H9 (cell line): ENCODE measurements at regions not wholly inside any gene's neighbourhood (a gene's known extent, or its start where the extent isn't known, plus 50 kb on each side); places are given as distances from the start of the nearest gene placed in this dataset.

Experiments used
- DNase-seq: peaks from one replicate; pipeline ENCODE4 v3.0.0-alpha.2; 2017
- H2AFZ ChIP-seq: one replicate; pipeline ENCODE4 v1.6.1; 2013; ENCODE audit warnings: mild to moderate bottlenecking, low read length, control low read depth, moderate library complexity
- H2AK5ac ChIP-seq: 2 replicates; pipeline ENCODE4 v1.6.1; 2013; ENCODE audit warnings: low read length, control low read depth, mixed read lengths; ENCODE audit not compliant: insufficient read length
- H2BK120ac ChIP-seq: one replicate; pipeline ENCODE4 v1.6.1; 2013; ENCODE audit warnings: low read depth, mild to moderate bottlenecking, low read length, control low read depth, inconsistent platforms; ENCODE audit not compliant: poor library complexity, severe bottlenecking
- H2BK12ac ChIP-seq: 2 replicates; pipeline ENCODE4 v1.6.1; 2013; ENCODE audit warnings: low read length, control low read depth, mixed read lengths, low read depth; ENCODE audit not compliant: insufficient read length
- H2BK15ac ChIP-seq: 2 replicates; pipeline ENCODE4 v1.6.1; 2013; ENCODE audit warnings: low read depth, low read length, control low read depth
- H2BK20ac ChIP-seq: one replicate; pipeline ENCODE4 v1.6.1; 2013; ENCODE audit warnings: low read depth, mild to moderate bottlenecking, low read length, control low read depth, inconsistent platforms; ENCODE audit not compliant: poor library complexity, severe bottlenecking
- H2BK5ac ChIP-seq: 2 replicates; pipeline ENCODE4 v1.6.1; 2013; ENCODE audit warnings: low read length, control low read depth, mixed read lengths; ENCODE audit not compliant: insufficient read length
- H3K14ac ChIP-seq: 2 replicates; pipeline ENCODE4 v1.6.1; 2013; ENCODE audit warnings: low read length, control low read depth; ENCODE audit not compliant: insufficient read depth
- H3K18ac ChIP-seq: 2 replicates; pipeline ENCODE4 v1.6.1; 2013; ENCODE audit warnings: low read depth, mild to moderate bottlenecking, mixed read lengths, low read length, control low read depth; ENCODE audit not compliant: insufficient read length
- H3K23ac ChIP-seq: 2 replicates; pipeline ENCODE4 v1.6.1; 2013; ENCODE audit warnings: low read length, control low read depth, mixed read lengths, low read depth; ENCODE audit not compliant: insufficient read length
- H3K23me2 ChIP-seq: 2 replicates; pipeline ENCODE4 v1.6.1; 2013; ENCODE audit warnings: low read depth, mild to moderate bottlenecking, mixed read lengths, low read length, control low read depth; ENCODE audit not compliant: insufficient read length, poor library complexity, severe bottlenecking
- H3K27ac ChIP-seq: 2 replicates; pipeline ENCODE4 v1.5.1; 2013; ENCODE audit warnings: low read length, control low read depth, mixed read lengths, low read depth; ENCODE audit not compliant: insufficient read length
- H3K27me3 ChIP-seq: 2 replicates; pipeline ENCODE4 v1.6.1; 2013; ENCODE audit warnings: low read length, control low read depth, inconsistent platforms; ENCODE audit not compliant: insufficient read depth
- H3K4ac ChIP-seq: 2 replicates; pipeline ENCODE4 v1.6.1; 2013; ENCODE audit warnings: low read depth, mild to moderate bottlenecking, control low read depth, inconsistent platforms, low read length, moderate library complexity
- H3K4me1 ChIP-seq: 2 replicates; pipeline ENCODE4 v1.6.1; 2013; ENCODE audit warnings: low read length, control low read depth, inconsistent platforms; ENCODE audit not compliant: insufficient read depth
- H3K4me2 ChIP-seq: 2 replicates; pipeline ENCODE4 v1.6.1; 2013; ENCODE audit warnings: low read length, control low read depth, mixed read lengths; ENCODE audit not compliant: insufficient read length, insufficient read depth
- H3K56ac ChIP-seq: 2 replicates; pipeline ENCODE4 v1.6.1; 2013; ENCODE audit warnings: low read depth, mild to moderate bottlenecking, mixed read lengths, low read length, control low read depth; ENCODE audit not compliant: insufficient read length
- H3K79me1 ChIP-seq: 2 replicates; pipeline ENCODE4 v1.6.1; 2013; ENCODE audit warnings: low read depth, mild to moderate bottlenecking, moderate library complexity, low read length, control low read depth, inconsistent platforms; ENCODE audit not compliant: insufficient read depth, poor library complexity, severe bottlenecking
- H3K79me2 ChIP-seq: 2 replicates; pipeline ENCODE4 v1.6.1; 2013; ENCODE audit warnings: low read length, control low read depth, inconsistent platforms; ENCODE audit not compliant: insufficient read depth
- H3K9ac ChIP-seq: 2 replicates; pipeline ENCODE4 v1.6.1; 2013; ENCODE audit warnings: low read length, control low read depth, mixed read lengths; ENCODE audit not compliant: insufficient read length; ENCODE audit errors: extremely low read depth
- H3K9me3 ChIP-seq: one replicate; pipeline ENCODE4 v1.6.1; 2013; ENCODE audit warnings: low read depth, low read length, inconsistent platforms; ENCODE audit not compliant: control insufficient read depth
- H3T11ph ChIP-seq: one replicate; pipeline ENCODE4 v1.6.1; 2013; ENCODE audit warnings: mild to moderate bottlenecking, low read length, control low read depth, inconsistent platforms
- H4K20me1 ChIP-seq: one replicate; pipeline ENCODE4 v1.6.1; 2013; ENCODE audit not compliant: control insufficient read depth, insufficient read length, insufficient read depth
- H4K5ac ChIP-seq: 2 replicates; pipeline ENCODE4 v1.6.1; 2013; ENCODE audit warnings: low read depth, mild to moderate bottlenecking, mixed read lengths, low read length, control low read depth; ENCODE audit not compliant: insufficient read length
- H4K8ac ChIP-seq: replicated peaks from 2 replicates; pipeline ENCODE4 v1.6.1; 2013; ENCODE audit warnings: low read length, control low read depth, mixed read lengths, low read depth; ENCODE audit not compliant: insufficient read length
- H4K91ac ChIP-seq: 2 replicates; pipeline ENCODE4 v1.6.1; 2013; ENCODE audit warnings: low read depth, mild to moderate bottlenecking, moderate library complexity, mixed read lengths, low read length, control low read depth; ENCODE audit not compliant: insufficient read length
- H3K27ac Mint-ChIP-seq, 3 experiments: 2 replicates in 2 of 3; 3 replicates in 1 of 3; pipeline ENCODE4 v1.8.0; 2020 to 2021; ENCODE audit warnings: mixed read lengths in 3 of 3, mild to moderate bottlenecking in 1 of 3, moderate library complexity in 1 of 3
- H3K27me3 Mint-ChIP-seq: 2 replicates; pipeline ENCODE4 v1.8.0; 2021; ENCODE audit warnings: low read depth, mild to moderate bottlenecking, moderate library complexity, mixed read lengths
- H3K36me3 Mint-ChIP-seq, 3 experiments: 2 replicates in 2 of 3; 3 replicates in 1 of 3; pipeline ENCODE4 v1.8.0; 2020 to 2021; ENCODE audit warnings: low read depth in 3 of 3, mixed read lengths in 3 of 3; ENCODE audit not compliant: insufficient read depth in 1 of 3
- H3K4me1 Mint-ChIP-seq, 2 experiments: 2 replicates each; pipeline ENCODE4 v1.8.0; 2020; ENCODE audit warnings: mixed read lengths in 2 of 2
- H3K4me3 Mint-ChIP-seq, 2 experiments: 2 replicates in 1 of 2; 3 replicates in 1 of 2; pipeline ENCODE4 v1.8.0; 2020 to 2021; ENCODE audit warnings: mild to moderate bottlenecking in 2 of 2, mixed read lengths in 2 of 2, moderate library complexity in 1 of 2
- H3K9me3 Mint-ChIP-seq, 2 experiments: 2 replicates in 1 of 2; 3 replicates in 1 of 2; pipeline ENCODE4 v1.8.0; 2020; ENCODE audit warnings: mild to moderate bottlenecking in 2 of 2, mixed read lengths in 2 of 2, moderate library complexity in 1 of 2
- WGBS: extraction: QIAGEN DNeasy Blood & Tissue Kit; methylation state at CpG from one replicate; pipeline ENCODE4 v1.1.7; 2013; ENCODE audit warnings: missing lambda C conversion rate, low lambda C conversion rate, mixed read lengths; ENCODE audit not compliant: insufficient read length; ENCODE audit errors: extremely low coverage; 5-methylcytosine and 5-hydroxymethylcytosine counted together
- TF ChIP-seq, protein P1 (sequence below): fragments of 200-600 bp; sonication (generic); conservative IDR thresholded peaks from 3 replicates; pipeline ENCODE4 v1.8.0; 2021; ENCODE audit warnings: antibody characterized with exemption, mild to moderate bottlenecking

DNA sequence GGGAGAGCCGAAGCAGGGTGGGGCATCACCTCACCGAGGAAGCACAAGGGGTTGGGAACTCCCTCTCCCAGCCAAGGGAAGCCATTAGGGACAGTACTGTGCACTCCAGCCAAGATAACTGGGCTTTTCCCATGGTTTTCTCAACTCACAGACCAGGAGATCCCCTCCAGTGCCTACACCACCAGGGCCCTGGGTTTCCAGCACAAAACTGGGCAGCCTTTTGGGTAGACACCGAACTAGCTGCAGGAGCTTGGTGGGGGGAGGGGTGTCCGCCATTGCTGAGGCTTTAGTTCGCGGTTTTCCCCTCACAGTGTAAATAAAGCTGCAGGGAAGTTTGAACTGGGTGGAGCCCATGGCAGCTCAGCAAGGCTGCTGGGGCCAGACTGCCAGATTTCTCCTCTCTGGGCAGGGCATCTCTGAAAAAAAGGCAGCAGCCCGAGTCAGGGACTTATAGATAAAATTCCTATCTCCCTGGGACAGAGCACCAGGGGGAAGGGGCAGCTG is 129.6 kb upstream of the LMCD1 start:
- H3K56ac ChIP-seq: no peak overlapping the region
- no peak overlapping the region for H2BK120ac ChIP-seq
- H3K27me3 Mint-ChIP-seq: no peaks in the 10 kb centered on the region
- H2AK5ac ChIP-seq: no peak overlapping the region
- no peak overlapping the region for H3K4me2 ChIP-seq
- no CpG with 5 or more reads among the region's 7 CpGs for WGBS
- H2AFZ ChIP-seq: no peak overlapping the region
- H3K79me1 ChIP-seq: no peaks in the 10 kb centered on the region
- no peaks in the 10 kb centered on the region for H3K27me3 ChIP-seq
- no peak overlapping the region for H3K14ac ChIP-seq
- H4K8ac ChIP-seq: no peak overlapping the region
- no peak overlapping the region for H3K27ac Mint-ChIP-seq
- no peak overlapping the region for H2BK12ac ChIP-seq
- no peak overlapping the region for H3K4ac ChIP-seq
- no peak overlapping the region for H2BK15ac ChIP-seq
- no peak overlapping the region for H3T11ph ChIP-seq
- H3K18ac ChIP-seq: no peak overlapping the region
- no peaks in the 10 kb centered on the region for H3K79me2 ChIP-seq
- H2BK5ac ChIP-seq: no peak overlapping the region
- H3K9me3 ChIP-seq: no peaks in the 10 kb centered on the region
- TF ChIP-seq, protein P1, sequence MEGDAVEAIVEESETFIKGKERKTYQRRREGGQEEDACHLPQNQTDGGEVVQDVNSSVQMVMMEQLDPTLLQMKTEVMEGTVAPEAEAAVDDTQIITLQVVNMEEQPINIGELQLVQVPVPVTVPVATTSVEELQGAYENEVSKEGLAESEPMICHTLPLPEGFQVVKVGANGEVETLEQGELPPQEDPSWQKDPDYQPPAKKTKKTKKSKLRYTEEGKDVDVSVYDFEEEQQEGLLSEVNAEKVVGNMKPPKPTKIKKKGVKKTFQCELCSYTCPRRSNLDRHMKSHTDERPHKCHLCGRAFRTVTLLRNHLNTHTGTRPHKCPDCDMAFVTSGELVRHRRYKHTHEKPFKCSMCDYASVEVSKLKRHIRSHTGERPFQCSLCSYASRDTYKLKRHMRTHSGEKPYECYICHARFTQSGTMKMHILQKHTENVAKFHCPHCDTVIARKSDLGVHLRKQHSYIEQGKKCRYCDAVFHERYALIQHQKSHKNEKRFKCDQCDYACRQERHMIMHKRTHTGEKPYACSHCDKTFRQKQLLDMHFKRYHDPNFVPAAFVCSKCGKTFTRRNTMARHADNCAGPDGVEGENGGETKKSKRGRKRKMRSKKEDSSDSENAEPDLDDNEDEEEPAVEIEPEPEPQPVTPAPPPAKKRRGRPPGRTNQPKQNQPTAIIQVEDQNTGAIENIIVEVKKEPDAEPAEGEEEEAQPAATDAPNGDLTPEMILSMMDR: no peak
- H3K4me3 Mint-ChIP-seq: no peak overlapping the region
- no peaks in the 10 kb centered on the region for H4K20me1 ChIP-seq
- no peak for DNase-seq
- no peak overlapping the region for H4K5ac ChIP-seq
- no peaks in the 10 kb centered on the region for H3K4me1 ChIP-seq
- peaks cover 0 to 9% (median 0%) of the 10 kb centered on the region in 3 experiments; a peak in 3 of 7 replicates for H3K36me3 Mint-ChIP-seq
- H3K4me1 Mint-ChIP-seq: peaks cover 0 to 8% of the 10 kb centered on the region in 2 experiments; a peak in 1 of 4 replicates
- H3K23ac ChIP-seq: no peak overlapping the region
- no peak overlapping the region for H2BK20ac ChIP-seq
- H4K91ac ChIP-seq: no peak overlapping the region
- H3K9ac ChIP-seq: no peak overlapping the region
- no peaks in the 10 kb centered on the region for H3K23me2 ChIP-seq
- peaks cover 5 to 8% of the 10 kb centered on the region in 2 experiments; a peak in 2 of 5 replicates for H3K9me3 Mint-ChIP-seq
- H3K27ac ChIP-seq: no peak overlapping the region
